GM13977 (cell line): ENCODE measurements at regions not wholly inside any gene's neighbourhood (a gene's known extent, or its start where the extent isn't known, plus 50 kb on each side); places are given as distances from the start of the nearest gene placed in this dataset.

ENCODE experiments used
- DNase-seq: peaks from one replicate; pipeline ENCODE4 v3.0.0; 2012; ENCODE audit warnings: low spot score
- in situ Hi-C: fragments of 300-500 bp; cut with MboI; formaldehyde crosslinking; loops from one replicate; pipeline ENCODE4 v1.12.0; 2022; ENCODE audit warnings: low sequenced_read_pairs, low pct_unique_long_range_greater_than_20kb, mixed read lengths, inconsistent platforms; ENCODE audit not compliant: unreplicated experiment
- TF ChIP-seq, protein P1 (sequence below): IDR thresholded peaks from 2 replicates; pipeline ENCODE4 v1.5.1; 2012; ENCODE audit warnings: mild to moderate bottlenecking, control low read depth; ENCODE audit not compliant: insufficient read depth; ENCODE audit errors: extremely low read depth, missing control alignments

- DNase-seq = no peak
- TF ChIP-seq, protein P1, sequence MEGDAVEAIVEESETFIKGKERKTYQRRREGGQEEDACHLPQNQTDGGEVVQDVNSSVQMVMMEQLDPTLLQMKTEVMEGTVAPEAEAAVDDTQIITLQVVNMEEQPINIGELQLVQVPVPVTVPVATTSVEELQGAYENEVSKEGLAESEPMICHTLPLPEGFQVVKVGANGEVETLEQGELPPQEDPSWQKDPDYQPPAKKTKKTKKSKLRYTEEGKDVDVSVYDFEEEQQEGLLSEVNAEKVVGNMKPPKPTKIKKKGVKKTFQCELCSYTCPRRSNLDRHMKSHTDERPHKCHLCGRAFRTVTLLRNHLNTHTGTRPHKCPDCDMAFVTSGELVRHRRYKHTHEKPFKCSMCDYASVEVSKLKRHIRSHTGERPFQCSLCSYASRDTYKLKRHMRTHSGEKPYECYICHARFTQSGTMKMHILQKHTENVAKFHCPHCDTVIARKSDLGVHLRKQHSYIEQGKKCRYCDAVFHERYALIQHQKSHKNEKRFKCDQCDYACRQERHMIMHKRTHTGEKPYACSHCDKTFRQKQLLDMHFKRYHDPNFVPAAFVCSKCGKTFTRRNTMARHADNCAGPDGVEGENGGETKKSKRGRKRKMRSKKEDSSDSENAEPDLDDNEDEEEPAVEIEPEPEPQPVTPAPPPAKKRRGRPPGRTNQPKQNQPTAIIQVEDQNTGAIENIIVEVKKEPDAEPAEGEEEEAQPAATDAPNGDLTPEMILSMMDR = peak; percentile 4
- in situ Hi-C loops = no loop called here
Observed at GRCh38 chr2:151161821-151162551, 99.7 kb downstream of the RBM43 start.

DNA sequence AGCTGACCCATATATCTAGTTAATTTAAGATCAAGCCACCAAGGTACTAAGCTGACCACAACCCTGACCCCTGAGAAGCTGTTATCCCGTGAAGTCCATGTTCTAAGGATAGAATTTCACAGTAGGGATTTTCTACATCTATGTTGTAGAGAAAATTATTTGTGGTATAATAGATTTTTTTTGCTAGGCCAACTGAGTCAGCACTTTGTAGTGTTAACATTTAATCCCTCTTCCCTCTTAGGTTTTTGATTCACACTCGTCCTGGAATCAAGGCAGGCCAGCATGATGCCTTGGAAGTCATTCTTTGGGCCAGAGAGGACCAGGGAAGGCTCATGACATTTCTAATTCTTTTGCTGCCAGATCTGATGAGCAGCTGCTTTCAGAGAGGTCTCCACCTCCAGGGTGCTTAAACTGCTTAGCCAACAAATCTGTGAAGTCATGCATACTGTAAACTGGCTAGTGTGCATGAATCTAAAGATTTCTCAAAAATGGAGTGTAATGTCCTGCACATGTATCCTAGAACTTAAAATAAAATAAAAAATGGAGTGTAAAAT, 102.5 kb downstream of the RBM43 start:
- TF ChIP-seq, protein P1 = no peak

GRCh38 chr2:151157000-151157735, 104.5 kb downstream of the RBM43 start:
- DNase-seq = no peak
- TF ChIP-seq, protein P1 = no peak
- in situ Hi-C loops = no loop called here

More for the DNA sequence above, 102.5 kb downstream of the RBM43 start:
- no peak for DNase-seq
- in situ Hi-C loops = no loop called here

- DNase-seq = no peak
- TF ChIP-seq, protein P1 = no peak
- in situ Hi-C loops = no loop called here
Observed at GRCh38 chr2:151156431-151156830, 105.2 kb downstream of the RBM43 start.

DNA sequence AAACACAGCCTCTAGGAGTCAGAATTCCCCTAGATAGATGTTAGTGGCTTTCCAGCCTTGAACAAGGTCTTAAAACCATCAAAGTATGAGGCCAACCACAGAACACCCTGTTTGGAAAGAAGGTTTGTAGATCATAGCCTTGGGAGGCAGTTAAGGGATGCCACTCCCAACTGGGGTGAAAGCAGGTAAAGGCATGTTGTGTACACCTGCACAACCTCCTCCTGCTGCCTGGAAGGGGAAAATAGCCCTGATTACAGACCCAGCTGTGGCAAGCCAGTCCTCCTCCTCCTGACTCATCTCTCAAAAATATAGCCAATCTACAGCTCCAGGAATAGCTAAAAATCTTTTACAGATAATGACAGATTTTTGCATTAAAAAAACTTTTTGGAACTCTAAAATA, 108.1 kb downstream of the RBM43 start:
- in situ Hi-C loops = no loop called here
- no peak for DNase-seq
- TF ChIP-seq, protein P1 = no peak

DNA sequence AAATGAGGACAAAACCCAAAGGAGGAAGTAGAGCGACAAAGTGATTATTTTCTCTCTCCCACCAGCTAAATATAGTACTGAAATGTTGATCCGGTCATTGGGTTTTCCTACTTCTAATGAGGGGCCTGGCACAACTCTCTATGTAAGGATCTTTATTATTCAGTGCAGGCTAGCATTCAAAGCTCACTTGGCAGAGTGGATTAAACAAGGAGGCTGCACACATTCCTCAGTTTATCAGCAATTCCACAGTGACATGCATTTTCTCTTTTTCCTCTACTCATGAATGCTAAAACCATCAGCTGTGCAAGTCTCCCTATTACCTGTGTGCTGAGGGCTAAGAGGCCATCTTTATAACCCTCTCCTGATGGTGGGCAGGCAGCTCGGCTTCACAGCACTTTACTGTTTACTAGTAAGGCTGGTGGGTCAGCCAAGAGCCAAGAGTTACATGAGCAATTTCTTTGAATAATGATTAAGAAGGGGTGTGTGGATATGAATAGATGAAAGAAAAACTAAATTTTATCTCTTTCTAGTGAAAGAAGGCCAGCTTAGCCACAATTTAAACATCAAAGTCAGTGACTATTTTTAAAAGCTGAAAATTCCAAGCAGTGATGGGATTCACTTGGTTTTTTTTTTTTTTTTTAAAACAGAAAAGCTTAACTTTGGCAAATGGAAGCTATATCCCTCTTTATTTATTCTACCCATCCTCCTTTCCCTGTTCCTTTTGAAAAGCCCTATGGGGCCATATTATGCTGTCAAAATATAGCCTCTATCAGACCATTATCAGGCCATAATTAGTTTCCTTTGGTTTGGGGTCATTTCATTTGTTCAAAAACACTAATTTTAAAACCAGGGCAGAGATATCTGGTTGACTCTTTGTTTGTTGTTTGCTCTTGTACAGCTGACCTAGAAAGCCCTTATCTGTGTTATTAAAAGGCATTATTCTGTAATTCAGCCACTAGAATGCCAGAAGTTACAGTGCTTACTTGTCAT, 111.0 kb downstream of the RBM43 start:
- DNase-seq = no peak
- in situ Hi-C loops = no loop called here
- TF ChIP-seq, protein P1 = no peak
